ENCODE measurements at regions not wholly inside any gene's neighbourhood (a gene's known extent, or its start where the extent isn't known, plus 50 kb on each side); places are given as distances from the start of the nearest gene placed in this dataset.

- TF ChIP-seq CTCF (IDR thresholded peaks at IDR 0.05) (no peak), POLR2A (IDR thresholded peaks at IDR 0.05) (no peak)
These were observed 81.8 kb upstream of the WARS2 start for GRCh38 chr1:119222271-119222670.
